ENCODE measurements at regions not wholly inside any gene's neighbourhood (a gene's known extent, or its start where the extent isn't known, plus 50 kb on each side); places are given as distances from the start of the nearest gene placed in this dataset.

DNA sequence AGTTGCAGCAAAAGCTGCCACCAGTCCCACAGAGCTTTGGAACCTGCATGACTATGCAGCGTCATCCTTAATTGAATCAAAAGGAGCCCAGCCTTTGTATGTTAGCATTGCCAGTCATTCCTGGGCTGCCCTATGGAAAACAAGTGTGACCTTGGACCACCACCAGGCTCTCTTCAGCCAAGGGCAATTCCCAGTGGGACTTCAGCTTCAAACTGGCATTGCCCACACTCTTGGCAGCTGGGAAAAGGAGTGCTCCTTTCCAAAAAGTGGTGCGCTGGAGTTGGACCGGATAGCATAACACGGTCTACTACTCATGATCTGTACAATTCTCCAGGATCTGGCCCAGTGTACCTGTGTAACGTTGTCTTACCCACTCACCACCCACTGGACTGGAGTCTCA is 259.5 kb downstream of the MREG start:
- TF ChIP-seq SP1 (IDR thresholded peaks at IDR 0.05) (no peak), ELF4 (IDR thresholded peaks at IDR 0.05) (no peak), BHLHE40 (IDR thresholded peaks at IDR 0.05; ENCODE audit: borderline replicate concordance) (no peak), LEF1 (IDR thresholded peaks at IDR 0.05; ENCODE audit: borderline replicate concordance) (no peak), NFRKB (IDR thresholded peaks at IDR 0.05) (no peak), SUZ12 (IDR thresholded peaks at IDR 0.05) (no peak), TARDBP (IDR thresholded peaks at IDR 0.05) (no peak)
- TF ChIP-seq, protein P1, sequence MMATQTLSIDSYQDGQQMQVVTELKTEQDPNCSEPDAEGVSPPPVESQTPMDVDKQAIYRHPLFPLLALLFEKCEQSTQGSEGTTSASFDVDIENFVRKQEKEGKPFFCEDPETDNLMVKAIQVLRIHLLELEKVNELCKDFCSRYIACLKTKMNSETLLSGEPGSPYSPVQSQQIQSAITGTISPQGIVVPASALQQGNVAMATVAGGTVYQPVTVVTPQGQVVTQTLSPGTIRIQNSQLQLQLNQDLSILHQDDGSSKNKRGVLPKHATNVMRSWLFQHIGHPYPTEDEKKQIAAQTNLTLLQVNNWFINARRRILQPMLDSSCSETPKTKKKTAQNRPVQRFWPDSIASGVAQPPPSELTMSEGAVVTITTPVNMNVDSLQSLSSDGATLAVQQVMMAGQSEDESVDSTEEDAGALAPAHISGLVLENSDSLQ (IDR thresholded peaks at IDR 0.05): no peak

Data from HEK293T (cell line).